OCI-M1 (cell line): ENCODE measurements at regions not wholly inside any gene's neighbourhood (a gene's known extent, or its start where the extent isn't known, plus 50 kb on each side); places are given as distances from the start of the nearest gene placed in this dataset.

Experiments
- DNase-seq: peaks from one replicate; lab custom pipeline; 2025; lab: John Stamatoyannopoulos, UW

DNA sequence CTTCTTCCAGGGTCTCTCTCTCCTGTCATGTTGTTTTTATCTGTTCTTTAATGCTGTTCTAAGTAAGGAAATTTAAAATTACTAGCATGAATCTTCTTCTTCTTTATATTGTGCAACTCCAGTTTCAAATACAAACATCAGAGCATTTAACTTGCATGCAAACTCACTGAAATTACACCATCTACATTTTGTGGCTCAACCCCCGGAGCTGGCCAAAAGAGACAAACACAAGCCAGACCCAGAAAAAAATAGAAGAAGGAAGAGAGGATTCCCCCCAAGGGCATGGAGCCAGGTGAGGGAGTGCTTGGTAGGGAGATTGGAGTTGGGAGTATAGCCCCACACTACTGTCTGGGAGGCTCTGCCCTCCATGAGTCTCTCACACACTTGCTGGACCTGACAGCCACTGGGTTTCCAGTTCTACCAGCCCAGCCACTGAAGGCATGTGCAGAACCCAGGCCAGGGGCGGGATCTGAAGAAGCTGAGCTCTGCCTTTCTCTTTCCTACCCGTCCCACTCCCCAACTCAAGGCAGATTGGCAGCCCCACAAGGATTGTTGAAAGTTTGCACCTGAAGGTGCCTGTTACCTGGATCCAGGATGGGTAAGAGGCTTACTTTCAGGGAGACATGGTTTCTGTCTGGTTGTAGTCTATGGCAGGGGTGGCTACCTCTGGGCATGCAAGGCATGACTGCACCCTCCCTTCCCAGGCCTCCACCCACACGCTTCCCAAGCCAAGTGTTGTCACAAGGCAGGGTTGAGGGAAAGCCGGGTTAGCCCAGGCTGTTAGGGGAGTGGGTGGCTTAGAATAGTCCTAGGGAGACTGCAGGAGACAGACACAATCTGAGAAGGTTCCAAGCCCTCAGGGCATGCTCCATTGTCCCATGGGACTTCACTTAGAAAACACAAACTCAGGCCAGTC lies 297.2 kb downstream of the TGFB2 start:
- no peak for DNase-seq

- DNase-seq, result no peak
Measured at GRCh38 chr1:218643281-218643680, 298.1 kb downstream of the TGFB2 start.

DNA sequence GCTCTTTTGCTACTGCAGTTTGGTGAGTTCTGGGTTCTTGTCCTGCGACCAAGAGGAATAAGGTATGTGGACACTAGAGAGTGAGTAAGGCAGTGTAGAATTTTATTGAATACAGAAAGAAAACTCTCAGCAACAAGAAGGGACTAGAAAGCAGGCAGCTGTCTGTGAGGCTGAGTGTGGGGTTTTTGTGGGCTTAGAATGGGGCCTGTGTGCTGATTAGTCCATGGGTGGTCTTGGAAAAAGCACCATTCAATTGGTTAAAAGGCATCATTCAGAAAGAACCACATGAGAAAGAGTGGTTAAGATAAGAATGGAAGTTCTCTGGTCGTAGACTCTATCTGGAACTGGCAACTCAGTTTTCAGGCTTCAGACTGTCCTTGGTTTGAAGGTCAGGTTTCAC lies 298.8 kb downstream of the TGFB2 start:
- DNase-seq, result peak; percentile 20

- no peak for DNase-seq
Measured at GRCh38 chr1:218646288-218646687, 301.2 kb downstream of the TGFB2 start.

GRCh38 chr1:218656301-218657037 lies 311.3 kb downstream of the TGFB2 start:
- no peak for DNase-seq

DNA sequence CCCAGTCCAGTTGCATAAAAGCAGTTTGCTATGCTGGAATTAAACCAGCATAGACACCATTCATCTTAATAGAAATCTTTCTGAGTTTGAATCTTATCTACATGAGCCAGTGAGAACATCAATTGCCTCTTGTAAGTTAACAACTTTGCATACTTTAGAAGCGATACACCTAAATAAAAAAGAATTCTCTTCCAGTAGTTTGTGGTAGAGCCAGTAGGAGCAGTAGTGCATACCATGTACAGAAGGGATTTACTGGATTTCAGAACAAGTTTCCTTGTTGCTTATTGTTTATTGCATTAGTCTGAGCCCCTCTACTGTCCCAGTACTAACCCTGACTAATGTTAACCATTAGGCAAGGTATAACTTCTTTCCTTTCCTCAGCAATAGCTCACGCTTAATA lies 313.1 kb downstream of the TGFB2 start:
- no peak for DNase-seq

DNA sequence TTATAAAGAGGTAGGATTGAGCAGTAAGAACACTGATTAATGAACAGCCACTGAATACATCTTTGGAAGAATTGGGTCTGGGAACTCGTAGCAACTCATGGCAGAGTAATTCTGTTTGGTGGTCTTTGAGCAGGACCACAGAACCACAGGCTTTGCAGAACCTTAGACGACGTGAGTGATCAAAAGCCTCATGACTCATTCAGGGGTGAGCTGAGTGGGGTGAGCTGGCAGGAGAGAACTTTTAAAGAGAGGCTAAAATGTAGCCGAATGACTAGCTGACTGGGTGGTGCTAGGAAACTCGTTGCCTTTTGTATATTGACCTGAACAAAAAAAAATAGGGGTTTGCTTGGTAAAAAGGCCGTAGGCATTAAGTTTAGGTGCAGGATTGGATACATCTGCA lies 313.8 kb downstream of the TGFB2 start:
- no peak for DNase-seq

DNA sequence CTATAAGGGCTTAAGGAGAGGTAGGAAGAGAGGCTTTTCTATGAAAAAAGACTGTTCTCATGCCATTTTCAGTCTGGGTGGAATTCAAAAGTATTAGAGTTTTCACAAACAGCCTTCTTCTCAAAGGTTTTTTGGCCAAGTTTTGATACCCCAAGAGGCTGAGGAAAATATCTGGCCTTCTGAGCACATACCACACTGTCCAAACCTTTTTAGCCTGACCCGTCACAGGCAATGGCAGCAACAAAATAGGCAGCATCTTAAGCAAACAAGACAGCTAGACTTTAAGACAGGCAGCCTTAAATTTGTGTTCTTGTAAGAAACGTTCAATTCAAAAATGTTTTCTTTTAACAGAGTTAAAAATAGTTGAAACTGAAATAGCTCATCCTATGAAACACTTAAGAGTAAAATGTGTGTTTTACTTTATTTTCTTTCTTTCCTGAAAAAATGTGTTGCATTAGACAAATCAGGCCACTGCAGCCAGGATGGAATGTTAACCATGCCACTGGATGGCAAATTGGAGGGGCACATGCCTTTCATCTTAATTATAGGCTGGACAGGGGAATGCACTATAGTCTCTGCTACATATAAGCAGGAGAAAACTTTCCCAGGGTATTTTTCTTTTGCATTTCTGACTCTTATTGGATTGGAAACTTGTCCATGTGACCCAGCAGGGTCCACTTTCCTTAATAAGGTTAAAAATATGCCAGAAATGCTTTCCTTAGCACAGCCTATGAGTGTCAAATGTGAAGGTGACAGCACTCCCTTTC lies 315.0 kb downstream of the TGFB2 start:
- no peak for DNase-seq

- no peak for DNase-seq
Measured at GRCh38 chr1:218660678-218661053, 315.5 kb downstream of the TGFB2 start.

DNA sequence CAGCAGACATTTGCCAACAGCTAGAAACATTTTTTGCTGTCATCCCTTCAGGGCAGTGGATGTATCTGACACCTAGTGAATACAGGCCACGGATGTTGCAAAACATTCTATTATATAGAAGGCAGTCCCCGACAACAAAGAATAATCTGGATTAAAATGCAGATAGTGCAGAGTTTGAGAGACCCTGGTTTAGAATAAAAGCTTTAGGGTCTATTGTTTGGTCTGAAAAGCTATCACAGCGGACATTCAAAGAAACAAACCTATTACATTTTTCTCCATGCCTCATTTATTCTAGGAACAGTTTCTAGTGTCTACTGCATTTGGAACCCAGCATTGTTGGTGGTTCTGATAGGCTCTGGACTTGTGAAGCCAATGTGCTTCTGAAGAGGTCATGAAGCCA lies 316.3 kb downstream of the TGFB2 start:
- no peak for DNase-seq

DNA sequence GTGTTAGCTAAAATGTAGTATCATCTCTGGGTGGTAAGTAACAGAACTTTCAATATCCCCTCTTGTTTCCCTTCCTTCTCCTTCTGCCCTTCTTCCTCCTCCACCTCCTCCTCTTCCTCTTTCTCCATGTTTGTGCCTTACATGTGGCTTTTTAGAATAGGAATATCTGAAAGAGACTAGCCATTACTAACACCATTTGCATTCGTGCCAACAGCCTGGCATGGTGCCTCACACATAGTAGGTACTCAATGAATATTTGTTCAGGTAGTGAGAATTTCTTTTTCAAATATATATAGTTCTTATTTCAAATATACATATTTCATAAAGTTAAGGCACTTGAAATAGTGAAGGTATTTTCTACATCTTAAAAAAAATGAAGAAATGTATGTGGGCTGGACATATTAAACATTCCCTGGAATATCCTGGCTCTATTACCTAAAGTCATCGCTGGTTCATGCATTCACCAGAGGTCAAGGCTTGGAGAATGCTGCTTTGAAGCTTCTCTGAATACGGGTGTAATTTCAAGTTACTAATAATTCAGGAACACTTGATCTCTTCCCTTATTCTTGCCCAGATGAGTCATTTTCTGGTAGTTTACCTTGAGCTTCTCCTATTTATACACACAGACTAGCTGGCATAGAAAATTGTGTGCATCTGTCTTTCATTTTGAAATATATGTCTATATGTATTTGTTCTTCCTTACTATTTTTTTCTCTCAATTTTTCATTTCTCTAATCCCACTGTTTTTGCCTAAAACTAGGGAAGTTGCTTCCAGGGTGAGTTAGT lies 319.4 kb downstream of the TGFB2 start:
- DNase-seq, result no peak

GRCh38 chr1:218665221-218665620 lies 320.1 kb downstream of the TGFB2 start:
- DNase-seq, result no peak

- DNase-seq, result no peak
Measured at GRCh38 chr1:218666263-218666662, 321.1 kb downstream of the TGFB2 start.

GRCh38 chr1:218667781-218668516 lies 322.8 kb downstream of the TGFB2 start:
- no peak for DNase-seq

DNA sequence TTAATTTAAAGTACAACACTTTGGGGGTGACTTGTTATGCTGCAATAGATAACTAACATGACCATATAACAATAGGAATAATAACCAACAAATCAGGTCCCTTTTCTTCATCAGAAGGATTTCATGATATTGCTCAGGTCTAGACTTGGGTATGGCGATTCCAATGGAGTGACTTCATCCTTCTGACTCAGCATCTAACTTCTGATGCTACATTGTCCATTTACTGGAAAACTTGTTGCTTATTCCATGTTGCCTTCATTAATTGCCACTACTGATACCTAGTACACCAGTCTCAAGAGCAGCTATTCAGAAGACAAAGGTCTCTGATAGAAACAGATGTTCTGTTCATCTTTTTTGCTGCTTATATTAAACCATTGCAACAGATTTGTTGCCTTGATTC lies 324.3 kb downstream of the TGFB2 start:
- DNase-seq, result no peak

DNA sequence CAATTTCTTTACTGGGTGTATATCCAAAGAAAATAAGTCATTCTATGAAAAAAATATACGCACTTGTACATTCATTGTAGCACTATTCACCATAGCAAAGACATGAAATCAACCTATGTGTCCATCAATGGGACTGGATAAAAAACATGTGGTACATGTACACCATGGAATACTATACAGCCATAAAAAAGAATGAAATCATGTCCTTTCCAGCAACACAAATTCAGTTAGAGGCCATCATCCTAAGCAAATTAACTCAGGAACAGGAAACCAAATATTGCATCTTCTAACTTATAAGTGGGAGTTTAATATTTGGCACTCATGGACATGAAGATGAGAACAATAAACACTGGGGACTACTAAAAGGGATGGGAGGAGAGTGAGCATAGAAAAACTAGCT lies 325.7 kb downstream of the TGFB2 start:
- DNase-seq, result no peak

GRCh38 chr1:218671573-218671972 lies 326.4 kb downstream of the TGFB2 start:
- DNase-seq, result no peak

DNA sequence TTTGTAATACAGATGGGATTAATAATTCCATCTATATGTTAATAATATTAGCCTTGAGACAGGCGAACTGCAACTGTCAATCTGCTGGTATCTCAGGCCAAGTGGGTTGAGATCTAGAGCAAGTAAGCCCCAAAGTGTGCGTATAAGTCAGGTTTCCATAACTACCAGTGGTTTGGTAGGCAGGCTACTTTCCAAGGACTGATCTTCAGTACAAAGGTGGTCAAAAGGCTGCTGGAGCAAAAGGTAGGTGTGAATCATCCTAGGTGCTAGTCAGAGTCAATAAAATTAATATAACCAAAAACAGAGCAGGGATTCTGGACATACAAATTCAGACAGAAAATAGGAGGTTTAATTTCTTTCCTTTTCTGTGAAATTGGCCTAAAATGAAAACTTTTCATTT lies 328.0 kb downstream of the TGFB2 start:
- no peak for DNase-seq

- peak; percentile 63 for DNase-seq
Measured at GRCh38 chr1:218674280-218674773, 329.2 kb downstream of the TGFB2 start.

- DNase-seq, result no peak
Measured at GRCh38 chr1:218677026-218677425, 331.9 kb downstream of the TGFB2 start.

- no peak for DNase-seq
Measured at GRCh38 chr1:218679391-218679790, 334.3 kb downstream of the TGFB2 start.
